Astrocyte (in vitro differentiated cells and primary cell): ENCODE measurements at regions not wholly inside any gene's neighbourhood (a gene's known extent, or its start where the extent isn't known, plus 50 kb on each side); places are given as distances from the start of the nearest gene placed in this dataset.

Experiments used
- DNase-seq: peaks from one replicate; pipeline ENCODE4 v3.0.0-alpha.2; 2010; ENCODE audit warnings: low read depth
- FAIRE-seq: peaks from 2 replicates; lab custom pipeline; 2011; peaks lifted over from hg19 to GRCh38; lab: Jason Lieb, UNC
- H2AFZ ChIP-seq: 2 replicates; pipeline ENCODE4 v1.6.0; 2012; ENCODE audit warnings: low read depth, low read length, inconsistent platforms
- H3K27ac ChIP-seq: 2 replicates; pipeline ENCODE4 v1.5.1; 2011; ENCODE audit warnings: low read depth, low read length, inconsistent platforms
- H3K27me3 ChIP-seq: 2 replicates; pipeline ENCODE4 v1.6.0; 2011; ENCODE audit warnings: low read length, inconsistent platforms; ENCODE audit not compliant: insufficient read depth
- H3K36me3 ChIP-seq: 2 replicates; pipeline ENCODE4 v1.5.1; 2011; ENCODE audit warnings: low read length, inconsistent platforms; ENCODE audit not compliant: insufficient read depth
- H3K4me1 ChIP-seq: 2 replicates; pipeline ENCODE4 v1.5.1; 2011; ENCODE audit warnings: low read length, inconsistent platforms; ENCODE audit not compliant: insufficient read depth
- H3K4me2 ChIP-seq: 2 replicates; pipeline ENCODE4 v1.6.0; 2012; ENCODE audit warnings: low read length, inconsistent platforms
- H3K4me3 ChIP-seq: 2 replicates; pipeline ENCODE4 v1.5.1; 2011; ENCODE audit warnings: low read depth, mild to moderate bottlenecking, low read length, inconsistent platforms; ENCODE audit not compliant: insufficient read depth
- H3K79me2 ChIP-seq: 2 replicates; pipeline ENCODE4 v1.6.0; 2012; ENCODE audit warnings: mild to moderate bottlenecking, low read length, inconsistent platforms; ENCODE audit not compliant: insufficient read depth
- H3K9ac ChIP-seq: 2 replicates; pipeline ENCODE4 v1.6.0; 2012; ENCODE audit warnings: mild to moderate bottlenecking, low read length, inconsistent platforms
- H3K9me3 ChIP-seq: 2 replicates; pipeline ENCODE4 v1.5.1; 2012; ENCODE audit warnings: low read depth, mild to moderate bottlenecking, low read length, inconsistent platforms; ENCODE audit not compliant: insufficient read depth
- H4K20me1 ChIP-seq: 2 replicates; pipeline ENCODE4 v1.6.0; 2012; ENCODE audit warnings: low read length, inconsistent platforms; ENCODE audit not compliant: insufficient read depth
- H3K27ac Mint-ChIP-seq: one replicate; pipeline ENCODE4 v1.8.0; 2021; ENCODE audit warnings: mild to moderate bottlenecking, mixed read lengths; ENCODE audit not compliant: unreplicated experiment
- H3K27me3 Mint-ChIP-seq: one replicate; pipeline ENCODE4 v1.8.0; 2021; ENCODE audit warnings: low read depth, mixed read lengths; ENCODE audit not compliant: unreplicated experiment
- H3K36me3 Mint-ChIP-seq: one replicate; pipeline ENCODE4 v1.8.0; 2021; ENCODE audit warnings: low read depth, mixed read lengths; ENCODE audit not compliant: unreplicated experiment
- H3K4me1 Mint-ChIP-seq: one replicate; pipeline ENCODE4 v1.8.0; 2021; ENCODE audit warnings: low read depth, mixed read lengths; ENCODE audit not compliant: unreplicated experiment
- H3K4me3 Mint-ChIP-seq: one replicate; pipeline ENCODE4 v1.8.0; 2021; ENCODE audit warnings: mild to moderate bottlenecking, moderate library complexity, mixed read lengths; ENCODE audit not compliant: unreplicated experiment
- H3K9me3 Mint-ChIP-seq: one replicate; pipeline ENCODE4 v1.8.0; 2021; ENCODE audit warnings: mild to moderate bottlenecking, mixed read lengths; ENCODE audit not compliant: unreplicated experiment
- EZH2 ChIP-seq: IDR thresholded peaks from 2 replicates; pipeline ENCODE4 v1.6.1; 2012; ENCODE audit warnings: mild to moderate bottlenecking, low read length, inconsistent platforms; ENCODE audit not compliant: insufficient read depth
- TF ChIP-seq, protein P1 (sequence below): IDR thresholded peaks from 2 replicates; pipeline ENCODE4 v1.5.1; 2011; ENCODE audit warnings: low read depth, mild to moderate bottlenecking, inconsistent platforms, low read length, moderate library complexity; ENCODE audit not compliant: insufficient read depth

GRCh38 chr18:53780666-53781065 lies 443.8 kb downstream of the MBD2 start:
- Histone ChIP-seq H3K4me2 (no peak overlapping the region), H3K27me3 (no peaks in the 10 kb centered on the region), H4K20me1 (no peaks in the 10 kb centered on the region), H3K9ac (no peak overlapping the region), H3K36me3 (no peaks in the 10 kb centered on the region), H3K4me1 (no peaks in the 10 kb centered on the region), H2AFZ (no peak overlapping the region), H3K4me3 (no peak overlapping the region), H3K79me2 (no peaks in the 10 kb centered on the region), H3K9me3 (no peaks in the 10 kb centered on the region), H3K27ac (no peak overlapping the region)
- Mint-ChIP-seq H3K9me3 (no peaks in the 10 kb centered on the region), H3K27ac (no peak overlapping the region), H3K27me3 (no peaks in the 10 kb centered on the region), H3K4me3 (no peak overlapping the region), H3K36me3 (no peaks in the 10 kb centered on the region), H3K4me1 (peaks cover 2% of the 10 kb centered on the region)
- TF ChIP-seq EZH2, result no peak
- TF ChIP-seq, protein P1, sequence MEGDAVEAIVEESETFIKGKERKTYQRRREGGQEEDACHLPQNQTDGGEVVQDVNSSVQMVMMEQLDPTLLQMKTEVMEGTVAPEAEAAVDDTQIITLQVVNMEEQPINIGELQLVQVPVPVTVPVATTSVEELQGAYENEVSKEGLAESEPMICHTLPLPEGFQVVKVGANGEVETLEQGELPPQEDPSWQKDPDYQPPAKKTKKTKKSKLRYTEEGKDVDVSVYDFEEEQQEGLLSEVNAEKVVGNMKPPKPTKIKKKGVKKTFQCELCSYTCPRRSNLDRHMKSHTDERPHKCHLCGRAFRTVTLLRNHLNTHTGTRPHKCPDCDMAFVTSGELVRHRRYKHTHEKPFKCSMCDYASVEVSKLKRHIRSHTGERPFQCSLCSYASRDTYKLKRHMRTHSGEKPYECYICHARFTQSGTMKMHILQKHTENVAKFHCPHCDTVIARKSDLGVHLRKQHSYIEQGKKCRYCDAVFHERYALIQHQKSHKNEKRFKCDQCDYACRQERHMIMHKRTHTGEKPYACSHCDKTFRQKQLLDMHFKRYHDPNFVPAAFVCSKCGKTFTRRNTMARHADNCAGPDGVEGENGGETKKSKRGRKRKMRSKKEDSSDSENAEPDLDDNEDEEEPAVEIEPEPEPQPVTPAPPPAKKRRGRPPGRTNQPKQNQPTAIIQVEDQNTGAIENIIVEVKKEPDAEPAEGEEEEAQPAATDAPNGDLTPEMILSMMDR, result no peak
- FAIRE-seq, result no peak
- DNase-seq, result no peak

DNA sequence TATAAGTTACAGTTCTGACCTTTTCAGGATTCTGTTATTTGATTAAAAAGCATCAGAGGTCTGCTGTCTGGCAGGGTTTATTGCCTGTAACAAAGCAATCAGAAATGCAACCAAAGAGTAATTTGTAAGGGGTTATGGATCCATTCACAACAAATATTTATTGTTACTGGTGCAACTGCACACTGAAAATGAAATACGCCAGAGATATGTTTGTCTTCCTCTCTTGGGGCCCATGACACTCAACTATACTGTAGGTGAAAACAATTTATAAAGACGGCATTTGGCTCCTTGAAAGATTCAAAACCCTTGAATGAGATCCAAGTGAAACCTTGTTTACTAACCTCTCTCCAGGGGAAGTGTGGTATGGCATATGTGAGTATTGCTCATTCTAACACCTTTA lies 452.2 kb downstream of the MBD2 start:
- Mint-ChIP-seq H3K4me1 (no peaks in the 10 kb centered on the region), H3K9me3 (peaks cover 12% of the 10 kb centered on the region), H3K36me3 (no peaks in the 10 kb centered on the region), H3K27ac (no peak overlapping the region), H3K4me3 (no peak overlapping the region), H3K27me3 (no peaks in the 10 kb centered on the region)
- TF ChIP-seq EZH2, result no peak
- no peaks in the 10 kb centered on the region for H3K79me2 ChIP-seq
- H3K27ac ChIP-seq, result no peak overlapping the region
- no peaks in the 10 kb centered on the region for H4K20me1 ChIP-seq
- H3K4me1 ChIP-seq, result no peaks in the 10 kb centered on the region
- H3K4me3 ChIP-seq, result no peak overlapping the region
- no peaks in the 10 kb centered on the region for H3K9me3 ChIP-seq
- no peak overlapping the region for H3K9ac ChIP-seq
- DNase-seq, result no peak
- H3K4me2 ChIP-seq, result no peak overlapping the region
- H3K36me3 ChIP-seq, result no peaks in the 10 kb centered on the region
- FAIRE-seq, result no peak
- no peak overlapping the region for H2AFZ ChIP-seq
- no peaks in the 10 kb centered on the region for H3K27me3 ChIP-seq

DNA sequence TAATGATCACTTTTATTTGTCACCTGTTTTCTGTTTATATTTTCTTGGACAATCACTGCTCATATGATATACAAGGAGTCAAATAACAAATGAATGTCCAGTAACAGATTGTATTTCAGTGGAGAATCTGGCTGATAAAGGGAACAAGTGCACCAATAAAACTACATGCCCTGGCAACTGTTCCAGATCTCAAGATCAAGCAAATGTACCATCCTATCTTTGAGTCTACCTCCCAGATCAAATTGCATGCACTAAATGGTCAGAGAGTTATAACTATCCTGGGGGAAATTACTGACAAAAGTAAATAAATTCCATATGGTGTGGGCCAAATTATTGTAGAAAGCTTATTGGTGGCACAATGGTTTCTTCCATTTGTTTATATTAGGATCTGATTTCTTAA lies 452.8 kb downstream of the MBD2 start:
- no peak overlapping the region for H3K27ac ChIP-seq
- H3K9me3 Mint-ChIP-seq, result peaks cover 16% of the 10 kb centered on the region
- no peaks in the 10 kb centered on the region for H3K27me3 Mint-ChIP-seq
- no peaks in the 10 kb centered on the region for H3K4me1 ChIP-seq
- H3K4me3 Mint-ChIP-seq, result no peak overlapping the region
- FAIRE-seq (no peak), DNase-seq (no peak)
- no peak overlapping the region for H2AFZ ChIP-seq
- no peaks in the 10 kb centered on the region for H3K4me1 Mint-ChIP-seq
- H3K4me2 ChIP-seq, result no peak overlapping the region
- TF ChIP-seq EZH2, result no peak
- TF ChIP-seq, protein P1, result no peak
- no peak overlapping the region for H3K9ac ChIP-seq
- no peaks in the 10 kb centered on the region for H3K79me2 ChIP-seq
- no peak overlapping the region for H3K4me3 ChIP-seq
- no peak overlapping the region for H3K27ac Mint-ChIP-seq
- no peaks in the 10 kb centered on the region for H3K36me3 Mint-ChIP-seq
- H3K27me3 ChIP-seq, result no peaks in the 10 kb centered on the region
- H4K20me1 ChIP-seq, result no peaks in the 10 kb centered on the region
- no peaks in the 10 kb centered on the region for H3K36me3 ChIP-seq
- H3K9me3 ChIP-seq, result no peaks in the 10 kb centered on the region
